ENCODE measurements at regions not wholly inside any gene's neighbourhood (a gene's known extent, or its start where the extent isn't known, plus 50 kb on each side); places are given as distances from the start of the nearest gene placed in this dataset.

DNA sequence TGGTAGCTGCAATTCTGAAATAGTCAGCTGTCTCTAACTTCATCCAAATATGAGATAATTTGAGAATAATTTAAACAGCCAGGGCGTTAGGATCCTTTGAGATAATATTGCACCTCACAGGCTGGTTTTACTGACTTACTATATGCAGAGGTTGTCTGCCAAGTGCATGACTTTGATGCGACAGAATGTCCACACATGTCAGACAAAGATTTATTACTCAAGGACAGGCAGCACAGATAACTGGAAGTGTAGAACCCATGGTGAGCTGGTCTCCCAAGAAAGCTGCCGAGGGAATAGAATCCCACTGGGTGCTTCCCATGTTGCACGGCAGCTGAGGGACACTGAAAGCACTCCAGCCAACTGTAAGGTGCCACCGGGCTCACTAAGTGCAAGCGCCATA lies 166.2 kb upstream of the GALNTL6 start:
- no peak for TF ChIP-seq GATA2 (IDR thresholded peaks at IDR 0.05; ENCODE audit: low read depth, low read length)
- no peak for TF ChIP-seq GATA3 (IDR thresholded peaks at IDR 0.05; ENCODE audit: low read depth, low read length)

All from SH-SY5Y (cell line).